SH-SY5Y (cell line): ENCODE measurements at regions not wholly inside any gene's neighbourhood (a gene's known extent, or its start where the extent isn't known, plus 50 kb on each side); places are given as distances from the start of the nearest gene placed in this dataset.

Experiments used
- GATA2 ChIP-seq: IDR thresholded peaks from 2 replicates; pipeline ENCODE4 v1.6.1; 2011; ENCODE audit warnings: mild to moderate bottlenecking, low read depth, low read length
- GATA3 ChIP-seq: IDR thresholded peaks from 2 replicates; pipeline ENCODE4 v1.6.1; 2011; ENCODE audit warnings: low read depth, mild to moderate bottlenecking, low read length, moderate library complexity

DNA sequence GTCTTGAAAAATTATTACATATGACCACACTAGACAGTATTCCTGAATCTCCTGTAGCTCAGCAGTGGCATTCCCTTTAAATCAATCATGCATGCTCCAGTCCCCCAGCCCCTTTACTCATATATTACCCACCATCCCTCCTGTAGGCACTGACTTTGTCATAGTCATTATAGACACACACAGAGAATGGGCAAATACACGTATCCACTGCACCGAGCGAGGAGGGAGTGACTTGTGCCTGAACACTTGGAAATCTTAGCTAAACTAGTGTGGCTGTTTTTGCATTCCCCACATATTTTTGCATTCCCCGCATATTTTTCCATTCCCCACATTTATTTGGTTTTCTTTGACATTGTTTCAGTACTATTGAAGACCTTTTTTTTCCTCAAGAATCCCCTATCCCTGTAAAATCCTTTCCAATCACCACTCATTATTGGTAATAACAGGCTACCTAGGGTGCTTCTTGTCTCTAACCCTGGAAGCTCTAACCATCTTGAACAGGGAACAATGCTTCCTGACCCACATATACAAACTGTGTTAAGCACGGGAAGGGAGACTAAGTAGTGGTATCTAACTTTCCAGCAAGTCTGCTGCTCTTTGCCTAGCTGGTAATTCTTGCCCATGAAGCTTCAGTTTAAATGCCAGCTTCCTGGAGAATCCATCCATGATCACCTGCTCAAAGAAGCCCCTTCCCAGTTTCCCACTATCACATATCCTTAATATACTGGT is 534.4 kb upstream of the CAMK1G start:
- no peak for TF ChIP-seq GATA3

- TF ChIP-seq GATA3 (no peak), GATA2 (no peak)
These were observed 531.9 kb upstream of the CAMK1G start for GRCh38 chr1:209051570-209051969.

GRCh38 chr1:209053587-209053986 is 529.9 kb upstream of the CAMK1G start:
- TF ChIP-seq GATA3: no peak
- no peak for TF ChIP-seq GATA2

- TF ChIP-seq GATA3 (no peak), GATA2 (no peak)
These were observed 526.4 kb upstream of the CAMK1G start for GRCh38 chr1:209057083-209057482.

DNA sequence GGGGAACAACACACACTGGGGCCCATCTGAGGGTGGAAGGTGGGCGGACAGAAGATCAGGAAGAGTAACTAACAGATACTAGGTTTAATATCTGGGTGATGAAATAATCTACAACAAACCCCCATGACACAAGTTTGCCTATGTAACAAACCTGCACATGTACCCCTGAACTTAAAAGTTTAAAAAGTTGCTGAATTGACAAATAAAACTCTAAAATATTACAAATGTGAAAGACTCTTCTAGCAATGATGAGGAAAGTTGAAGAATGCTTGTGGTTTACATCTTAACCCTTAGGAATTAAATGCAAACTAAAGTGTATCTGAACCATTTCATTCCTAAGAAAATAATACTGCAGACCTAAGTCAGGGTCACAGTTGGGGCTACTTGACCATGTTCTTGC is 525.6 kb upstream of the CAMK1G start:
- TF ChIP-seq GATA3 (no peak), GATA2 (no peak)

- TF ChIP-seq GATA3 (no peak), GATA2 (no peak)
These were observed 524.1 kb upstream of the CAMK1G start for GRCh38 chr1:209059376-209059775.

GRCh38 chr1:209059981-209060380 is 523.5 kb upstream of the CAMK1G start:
- TF ChIP-seq GATA2: no peak
- TF ChIP-seq GATA3: no peak

DNA sequence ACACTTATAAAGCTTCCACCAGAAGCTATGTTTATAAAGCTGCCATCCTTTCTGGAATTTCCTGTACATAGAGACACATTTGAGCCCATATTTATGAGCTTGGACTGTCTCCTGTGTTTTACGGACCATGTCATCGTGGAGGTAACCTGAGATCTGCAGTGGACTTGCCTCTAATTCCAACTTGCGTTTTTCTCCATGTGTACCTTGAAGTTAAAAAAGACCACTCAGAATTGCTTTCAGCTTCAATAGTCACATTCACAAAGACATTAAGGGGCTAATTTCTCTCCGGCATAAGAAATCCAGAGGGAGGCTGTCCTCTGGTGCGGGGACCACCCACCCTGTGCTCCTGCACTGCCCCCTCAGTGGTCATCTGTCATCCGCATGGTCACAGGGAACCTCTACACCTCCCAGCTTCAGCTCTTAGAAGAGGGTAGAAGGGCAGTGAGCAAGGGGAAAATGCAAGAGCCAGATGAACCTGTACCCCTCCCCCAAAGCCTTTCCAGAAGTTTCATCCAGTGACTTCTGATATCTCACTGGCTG is 521.4 kb upstream of the CAMK1G start:
- TF ChIP-seq GATA2 (no peak), GATA3 (no peak)

DNA sequence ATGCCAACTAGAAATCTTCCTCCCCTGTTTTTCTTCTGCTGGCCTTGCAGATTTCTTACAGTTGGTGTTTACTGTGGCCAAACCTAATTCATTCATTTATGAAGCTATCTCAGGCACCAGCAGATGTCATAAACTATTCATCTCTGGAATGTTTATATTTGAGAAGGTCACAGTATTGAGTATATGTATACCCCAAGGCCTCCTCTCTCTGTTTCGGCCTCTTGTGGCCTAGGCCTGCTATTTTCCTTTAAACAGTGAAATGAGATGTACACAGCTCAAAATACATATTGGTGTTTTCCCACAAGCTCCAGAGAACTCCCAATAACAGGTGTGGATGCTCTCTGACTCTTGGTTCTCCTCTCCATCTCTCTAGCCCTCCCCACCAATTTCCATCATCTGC is 520.7 kb upstream of the CAMK1G start:
- no peak for TF ChIP-seq GATA2
- TF ChIP-seq GATA3: no peak

DNA sequence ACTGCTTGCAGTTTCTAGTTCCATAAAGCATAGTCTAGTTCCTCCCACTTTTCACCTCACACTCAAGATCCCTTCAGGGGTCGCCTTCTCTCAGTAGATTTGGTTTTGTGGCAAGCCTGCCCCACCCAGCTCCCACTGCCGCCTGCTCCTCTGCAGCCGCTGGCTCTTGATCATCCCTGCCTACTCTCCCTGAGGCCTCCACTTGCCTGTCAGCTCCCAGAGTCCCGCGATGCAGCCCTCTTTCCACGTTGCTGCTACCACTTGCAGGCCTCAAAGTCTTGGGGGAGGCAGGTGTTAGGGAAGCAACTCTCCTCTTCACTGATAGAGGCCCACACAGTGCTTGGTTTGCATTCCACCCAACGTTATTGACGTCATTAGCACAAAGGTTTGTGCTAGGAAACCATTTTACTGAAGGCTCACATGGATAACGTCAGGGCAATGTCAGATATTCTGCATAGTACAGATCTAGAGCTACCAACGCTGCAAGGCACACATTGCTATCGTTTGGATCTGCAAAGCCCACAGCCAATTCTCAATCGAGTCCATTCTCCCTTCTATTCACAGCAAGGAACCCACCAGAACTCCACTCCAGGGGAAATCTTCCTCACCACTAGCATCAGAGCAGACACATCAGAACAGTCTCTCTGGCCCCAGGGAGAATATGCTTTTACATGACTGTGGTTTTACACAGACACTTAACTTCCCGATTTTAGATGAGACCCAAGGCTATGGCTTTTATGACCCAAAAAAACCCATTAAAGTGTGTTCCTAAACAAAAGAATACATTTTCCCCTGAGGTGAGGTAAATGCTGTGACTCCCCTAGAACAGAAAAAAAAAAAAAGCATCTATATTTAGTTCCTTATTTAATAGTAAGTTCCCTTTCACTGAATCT is 519.5 kb upstream of the CAMK1G start:
- TF ChIP-seq GATA3 (peak; percentile 62), GATA2 (peak; percentile 78)

- TF ChIP-seq GATA3 (no peak), GATA2 (no peak)
These were observed 518.4 kb upstream of the CAMK1G start for GRCh38 chr1:209064850-209065706.

DNA sequence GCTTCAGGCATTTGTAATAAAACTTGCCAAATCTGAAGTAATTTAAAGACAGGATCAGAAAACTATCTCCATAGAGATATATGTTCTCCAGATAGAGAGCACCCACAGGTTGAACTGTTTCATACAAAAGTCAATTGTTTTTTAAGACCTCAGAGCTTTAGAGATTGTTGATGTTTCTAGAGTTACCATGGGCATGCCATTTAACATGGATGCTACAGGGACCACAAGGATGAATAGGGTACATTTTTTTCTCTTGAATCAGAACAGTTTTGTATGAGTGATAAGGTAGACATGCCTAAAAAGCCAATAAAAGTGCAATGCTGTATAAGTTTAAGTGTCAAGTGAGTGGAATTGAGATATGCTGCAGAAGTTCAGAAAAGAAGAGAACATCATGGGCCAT is 511.0 kb upstream of the CAMK1G start:
- no peak for TF ChIP-seq GATA2
- TF ChIP-seq GATA3: no peak

DNA sequence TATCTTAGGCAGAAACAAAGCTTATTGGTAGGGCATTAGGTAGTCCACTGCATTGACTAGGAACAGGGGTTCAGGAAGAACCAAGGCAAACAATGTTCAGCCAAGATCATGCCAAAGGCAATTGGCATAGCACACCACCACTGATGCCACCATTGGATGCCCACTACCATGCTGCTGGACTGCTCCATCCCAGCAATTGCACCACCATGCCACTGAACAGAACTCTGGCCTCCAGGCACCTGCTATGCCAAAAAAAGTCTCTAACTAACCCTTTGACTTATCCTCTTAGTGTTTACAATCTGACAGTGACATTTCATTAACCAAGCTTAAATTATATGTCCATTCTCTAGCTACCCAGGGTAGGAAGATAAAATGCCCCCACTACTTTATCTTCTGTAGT is 509.6 kb upstream of the CAMK1G start:
- TF ChIP-seq GATA3: no peak
- no peak for TF ChIP-seq GATA2

DNA sequence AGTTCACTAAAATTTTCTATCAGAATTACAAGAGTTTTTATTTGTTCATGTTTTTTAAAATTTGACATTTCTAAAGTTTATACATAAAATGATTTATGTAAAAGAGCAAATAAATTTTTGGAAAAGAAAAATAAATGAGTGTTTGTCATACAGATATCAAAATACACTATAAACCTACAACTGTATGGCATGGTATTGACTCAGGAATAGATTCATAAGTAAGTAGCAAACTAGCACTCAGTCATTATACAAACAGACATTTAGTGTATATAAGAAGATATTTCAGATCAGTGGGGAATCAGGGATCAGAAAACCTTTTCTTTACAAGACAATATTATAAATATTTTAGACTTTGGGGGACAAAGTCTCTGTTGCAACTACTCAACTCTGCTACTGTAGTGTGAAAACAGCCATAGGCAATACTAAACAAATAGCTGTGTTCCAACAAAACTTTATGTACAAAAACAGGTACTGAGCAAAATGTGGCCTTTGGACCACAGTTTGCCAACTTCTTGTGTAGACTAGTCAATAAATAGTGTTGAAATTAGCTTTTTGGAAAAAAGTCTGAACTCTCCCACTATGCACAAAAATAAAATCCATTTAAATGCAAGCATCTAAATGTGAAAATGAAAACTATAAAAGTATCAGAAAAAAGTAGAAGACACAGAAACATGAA is 508.8 kb upstream of the CAMK1G start:
- no peak for TF ChIP-seq GATA2
- TF ChIP-seq GATA3: no peak
